ENCODE measurements at regions not wholly inside any gene's neighbourhood (a gene's known extent, or its start where the extent isn't known, plus 50 kb on each side); places are given as distances from the start of the nearest gene placed in this dataset.

- Histone ChIP-seq H3K27ac (replicated peaks) (no peak overlapping the region), H3K27me3 (ENCODE audit: insufficient read depth, poor library complexity, severe bottlenecking) (no peaks in the 10 kb centered on the region), H3K4me3 (replicated peaks; ENCODE audit: insufficient read depth, low read length) (no peak overlapping the region)
- DNase-seq (ENCODE audit: low read depth in 1 of 2, low spot score in 1 of 2), result no peak
- TF ChIP-seq GABPA (IDR thresholded peaks at IDR 0.05; ENCODE audit: low read depth) (no peak), SPI1 (IDR thresholded peaks at IDR 0.05; ENCODE audit: borderline replicate concordance, low read depth) (no peak), CTCF (IDR thresholded peaks at IDR 0.05; ENCODE audit: insufficient read depth, low read length) (no peak), REST (IDR thresholded peaks at IDR 0.05; ENCODE audit: insufficient replicate concordance, low read depth) (no peak), POLR2AphosphoS5 (IDR thresholded peaks at IDR 0.05; ENCODE audit: low read depth) (no peak)
Observed at GRCh38 chr13:76796851-76797250, 89.4 kb downstream of the KCTD12 start.

GRCh38 chr13:76795701-76796695 lies 90.2 kb downstream of the KCTD12 start:
- H3K27ac ChIP-seq (replicated peaks), result no peak overlapping the region
- H3K27me3 ChIP-seq (ENCODE audit: insufficient read depth, poor library complexity, severe bottlenecking), result no peaks in the 10 kb centered on the region
- TF ChIP-seq POLR2AphosphoS5 (IDR thresholded peaks at IDR 0.05; ENCODE audit: low read depth) (no peak), CTCF (IDR thresholded peaks at IDR 0.05; ENCODE audit: insufficient read depth, low read length) (no peak), GABPA (IDR thresholded peaks at IDR 0.05; ENCODE audit: low read depth) (no peak), SPI1 (IDR thresholded peaks at IDR 0.05; ENCODE audit: borderline replicate concordance, low read depth) (no peak), REST (IDR thresholded peaks at IDR 0.05; ENCODE audit: insufficient replicate concordance, low read depth) (no peak)
- H3K4me3 ChIP-seq (replicated peaks; ENCODE audit: insufficient read depth, low read length), result no peak overlapping the region
- no peak for DNase-seq (ENCODE audit: low read depth in 1 of 2, low spot score in 1 of 2)

- DNase-seq (ENCODE audit: low read depth in 1 of 2, low spot score in 1 of 2), result no peak
- Histone ChIP-seq H3K27ac (replicated peaks) (no peak overlapping the region), H3K27me3 (ENCODE audit: insufficient read depth, poor library complexity, severe bottlenecking) (no peaks in the 10 kb centered on the region), H3K4me3 (replicated peaks; ENCODE audit: insufficient read depth, low read length) (no peak overlapping the region)
- TF ChIP-seq REST (IDR thresholded peaks at IDR 0.05; ENCODE audit: insufficient replicate concordance, low read depth), result no peak
- TF ChIP-seq POLR2AphosphoS5 (IDR thresholded peaks at IDR 0.05; ENCODE audit: low read depth), result no peak
- no peak for TF ChIP-seq SPI1 (IDR thresholded peaks at IDR 0.05; ENCODE audit: borderline replicate concordance, low read depth)
- TF ChIP-seq CTCF (IDR thresholded peaks at IDR 0.05; ENCODE audit: insufficient read depth, low read length), result no peak
Observed at GRCh38 chr13:76792731-76793347, 93.4 kb downstream of the KCTD12 start.
